ENCODE measurements at regions not wholly inside any gene's neighbourhood (a gene's known extent, or its start where the extent isn't known, plus 50 kb on each side); places are given as distances from the start of the nearest gene placed in this dataset.

DNA sequence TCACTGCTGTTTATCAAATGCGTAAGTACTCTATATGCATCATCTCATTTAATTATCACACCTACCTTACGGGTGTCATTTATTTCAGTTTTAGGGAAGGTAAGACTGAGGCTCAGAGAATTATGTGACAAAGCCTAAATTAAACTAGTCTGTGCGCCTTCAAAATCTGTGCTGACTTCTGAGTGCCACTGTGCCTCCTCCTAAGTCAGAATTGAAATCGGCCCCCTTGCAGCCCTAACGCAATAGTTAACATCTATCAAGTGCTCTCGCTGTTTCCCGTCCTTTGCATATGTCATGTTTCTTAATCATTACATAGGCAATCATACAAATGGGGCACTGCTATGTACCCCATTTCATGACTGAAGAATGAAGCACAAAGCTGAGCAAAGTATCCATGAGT is 79.0 kb upstream of the PDE10A start:
- no peak for DNase-seq

DNA sequence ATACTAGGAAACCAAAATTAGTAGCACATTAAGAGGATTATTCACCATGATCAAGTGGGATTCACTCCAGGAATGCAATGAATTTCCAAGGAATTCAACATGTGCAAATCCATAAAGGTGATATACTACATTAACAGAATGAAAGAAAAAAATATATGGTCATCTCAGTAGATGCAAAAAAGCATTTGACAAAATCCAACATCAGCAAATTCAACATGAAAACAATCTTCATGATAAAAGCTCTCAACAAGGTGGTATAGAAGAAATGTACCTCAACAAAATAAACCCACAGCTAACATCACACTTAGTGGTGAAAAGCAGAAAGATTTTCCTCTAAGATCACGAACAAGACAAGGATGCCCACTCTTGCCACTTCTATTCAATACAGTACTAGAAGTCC is 74.4 kb upstream of the PDE10A start:
- no peak for DNase-seq

DNA sequence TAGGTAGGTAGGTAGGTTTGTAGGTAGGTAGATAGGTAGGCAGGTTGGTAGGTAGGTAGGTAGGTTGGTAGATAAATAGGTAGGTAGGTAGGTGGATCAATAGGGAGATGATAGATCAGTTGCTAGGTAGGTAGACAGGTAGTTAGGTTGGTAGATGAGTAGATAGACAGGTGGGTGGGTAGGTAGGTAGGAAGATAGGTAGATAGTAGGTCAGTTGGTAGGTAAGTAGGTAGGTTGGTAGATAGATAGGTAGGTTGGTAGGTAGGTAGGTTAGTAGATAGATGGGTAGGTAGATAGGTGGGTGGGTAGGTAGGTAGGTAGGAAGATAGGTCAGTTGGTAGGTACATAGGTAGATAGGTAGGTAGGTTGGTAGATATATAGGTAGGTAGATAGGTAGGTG is 72.0 kb upstream of the PDE10A start:
- no peak for DNase-seq

DNA sequence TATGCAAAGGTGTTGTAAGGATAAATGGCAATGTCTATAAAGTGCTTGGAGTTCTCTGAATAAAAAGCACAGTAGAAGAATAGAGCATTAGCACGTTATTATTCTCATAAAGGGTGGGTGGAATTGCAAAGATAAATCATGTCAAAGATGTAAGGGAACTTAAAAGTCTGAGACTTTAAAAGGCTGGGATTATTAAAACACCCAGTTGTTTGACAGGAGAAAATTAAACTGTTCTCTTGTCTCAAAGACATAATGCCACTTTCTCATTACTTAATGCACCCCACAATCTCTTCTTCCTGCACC is 70.4 kb upstream of the PDE10A start:
- no peak for DNase-seq

DNA sequence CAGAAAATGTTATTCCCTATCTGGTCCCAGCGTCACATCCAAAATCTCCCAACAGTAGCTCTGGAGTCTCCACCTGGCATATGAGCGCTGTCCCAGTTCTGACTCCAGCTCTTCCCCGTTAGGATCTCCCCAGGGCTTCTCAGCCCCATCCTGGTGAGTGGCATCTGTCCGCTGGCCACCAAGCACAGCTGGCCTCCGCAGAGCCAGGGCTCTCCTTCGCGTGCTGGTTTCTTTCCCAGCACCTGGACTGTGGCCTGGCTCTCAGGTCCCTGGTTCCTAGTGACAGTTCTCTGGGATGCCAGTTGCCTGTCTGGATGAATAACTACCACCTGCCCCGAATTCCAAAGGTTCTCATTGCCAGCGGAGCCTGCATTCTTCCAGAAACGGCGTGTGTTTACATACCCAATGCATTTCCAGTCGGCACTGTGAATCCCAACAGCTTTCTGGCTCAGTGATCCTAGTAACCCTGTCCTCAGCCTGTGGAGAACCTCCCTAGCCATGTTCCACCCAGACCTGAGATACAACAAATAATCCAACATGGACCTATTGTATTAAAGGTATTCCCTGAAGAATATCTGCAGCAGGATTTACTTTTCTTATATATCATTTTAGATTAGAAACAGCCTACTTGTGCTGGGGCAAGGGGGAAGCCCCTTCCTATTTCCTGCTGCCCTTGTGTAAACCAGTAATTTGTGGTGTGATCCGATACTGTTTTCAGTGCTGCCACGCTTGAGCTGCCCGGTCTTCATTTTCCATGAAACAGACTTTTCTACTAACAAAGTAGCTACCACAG is 69.9 kb upstream of the PDE10A start:
- DNase-seq, result no peak

DNA sequence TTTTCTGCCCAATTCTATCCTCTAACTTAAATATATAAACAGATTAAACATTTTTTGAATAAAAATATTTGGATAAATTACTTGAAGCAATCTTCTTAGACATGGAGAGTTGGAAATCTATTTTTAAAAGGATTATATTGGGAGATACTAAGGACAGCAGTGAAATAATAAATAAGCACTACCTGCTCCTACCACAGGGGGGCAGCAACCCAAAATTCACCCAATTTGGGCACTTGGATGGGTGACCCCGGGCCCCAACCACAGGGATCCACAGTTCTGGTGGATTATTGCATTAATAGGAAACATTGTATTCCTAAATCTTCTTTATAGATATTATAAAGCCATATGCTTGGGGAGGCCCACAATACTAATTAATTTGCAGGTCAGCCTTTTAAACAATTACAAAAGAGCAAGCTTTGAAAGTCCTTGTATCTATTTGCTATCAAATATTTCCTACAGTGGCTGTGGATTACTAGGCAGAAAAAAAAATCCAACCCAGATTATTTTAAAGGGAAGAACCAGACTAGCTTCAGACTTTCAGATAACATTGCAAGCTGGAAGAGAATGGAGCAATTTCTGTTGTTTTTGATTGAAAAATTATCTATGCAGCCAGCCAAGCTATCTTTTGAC is 66.4 kb upstream of the PDE10A start:
- DNase-seq, result no peak

DNA sequence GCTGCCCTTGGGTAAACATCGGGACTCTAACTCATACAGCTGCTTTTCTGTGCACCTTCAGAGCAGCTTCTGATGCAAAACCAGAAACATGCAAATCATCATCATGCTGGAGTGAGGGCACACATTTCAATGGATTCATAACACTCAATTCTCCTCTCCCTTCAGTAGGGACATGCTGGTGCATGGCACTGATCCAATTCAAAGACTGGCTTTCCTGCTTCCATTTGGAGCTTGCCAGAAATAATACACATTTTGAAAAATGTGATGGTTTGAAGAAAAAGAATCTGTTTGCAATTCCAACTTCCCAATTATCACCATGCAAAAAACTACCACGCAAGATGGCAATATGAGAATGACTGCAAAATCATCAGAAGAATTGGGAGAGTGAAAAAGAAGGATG is 65.2 kb upstream of the PDE10A start:
- DNase-seq, result no peak

DNA sequence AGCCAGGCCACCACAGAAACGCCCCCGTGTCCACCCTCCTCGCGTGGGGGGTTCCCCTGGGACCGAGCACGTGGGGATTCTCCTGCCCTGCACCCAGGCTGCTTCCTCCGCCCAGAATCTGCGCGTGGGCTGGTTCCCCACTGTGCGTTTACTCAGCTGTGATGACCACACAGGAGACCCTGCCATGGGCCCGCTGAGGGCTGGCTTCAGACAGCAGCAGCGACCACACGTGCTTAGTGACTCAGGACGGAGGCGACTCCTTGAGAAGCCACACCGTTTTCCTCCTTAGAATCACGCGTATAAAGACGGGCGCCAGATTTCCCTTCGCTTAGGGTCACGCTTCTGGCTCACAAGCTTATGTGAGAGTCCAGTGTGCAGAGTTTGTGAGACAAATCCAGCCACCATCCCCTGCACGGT is 63.9 kb upstream of the PDE10A start:
- no peak for DNase-seq

DNA sequence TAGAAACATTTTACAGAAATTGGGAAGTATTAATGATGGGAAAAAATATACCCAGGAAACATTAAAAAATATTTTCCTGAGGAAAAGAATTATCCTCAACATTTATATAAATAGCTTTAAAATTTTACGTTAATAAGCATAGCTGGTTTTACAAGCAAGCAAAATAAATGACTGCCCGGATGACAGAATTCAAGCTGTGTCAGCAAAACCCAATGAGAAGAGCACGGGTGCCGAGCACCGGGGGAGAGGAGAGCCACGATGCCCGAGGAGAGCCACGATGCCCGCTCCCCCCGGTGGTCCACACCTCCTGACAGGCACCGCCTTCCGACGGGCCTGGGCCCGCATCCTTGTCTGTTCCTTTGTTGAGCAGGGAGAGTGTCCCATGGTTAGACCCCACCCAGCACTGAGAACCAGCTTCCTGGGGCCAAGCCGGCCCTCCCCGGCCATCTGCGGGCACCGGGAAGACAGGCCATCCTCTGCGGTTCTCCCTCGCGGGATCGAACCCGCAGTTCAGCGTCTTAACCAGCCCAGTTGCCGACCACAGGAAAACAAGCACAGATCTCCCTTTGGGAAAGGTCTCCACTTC is 63.3 kb upstream of the PDE10A start:
- DNase-seq, result no peak

DNA sequence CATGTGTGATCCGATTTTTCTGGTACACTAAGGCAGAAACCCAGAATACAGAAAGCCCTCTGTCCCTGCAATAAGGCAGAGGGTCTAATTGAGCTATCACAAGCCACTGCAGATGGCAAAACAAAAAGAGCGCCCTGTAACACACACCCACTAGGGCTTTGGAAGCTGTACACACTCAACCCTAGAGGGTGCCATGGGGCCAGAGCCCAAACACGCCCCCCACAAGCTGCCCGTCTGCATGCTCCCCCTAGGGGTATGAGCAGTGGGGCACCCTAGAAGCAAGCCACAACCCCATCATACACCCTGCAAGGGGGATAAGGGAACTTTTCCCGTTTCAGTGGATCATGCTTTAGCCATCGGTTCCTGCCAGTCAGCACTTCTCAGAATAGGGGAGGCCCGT is 62.2 kb upstream of the PDE10A start:
- DNase-seq, result no peak

DNA sequence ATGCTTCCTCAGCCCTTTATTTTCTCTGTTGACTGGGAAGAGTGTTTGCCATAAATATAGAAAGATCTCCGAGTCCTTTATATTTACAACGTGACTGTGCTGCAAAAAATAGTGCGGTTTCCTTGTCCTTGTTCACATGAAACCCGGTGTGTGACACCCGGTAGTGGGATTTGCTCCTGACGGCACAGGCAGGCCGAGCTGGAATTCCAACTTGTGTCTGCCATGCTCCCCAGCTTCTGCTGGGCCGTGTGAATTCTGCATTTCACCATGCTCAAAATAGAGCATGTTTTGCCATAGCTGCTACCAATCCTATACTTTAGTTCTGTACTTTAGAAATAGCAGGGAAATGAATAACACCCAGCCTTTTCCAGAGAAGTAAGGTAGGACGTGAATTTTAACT is 60.3 kb upstream of the PDE10A start:
- DNase-seq, result no peak

DNA sequence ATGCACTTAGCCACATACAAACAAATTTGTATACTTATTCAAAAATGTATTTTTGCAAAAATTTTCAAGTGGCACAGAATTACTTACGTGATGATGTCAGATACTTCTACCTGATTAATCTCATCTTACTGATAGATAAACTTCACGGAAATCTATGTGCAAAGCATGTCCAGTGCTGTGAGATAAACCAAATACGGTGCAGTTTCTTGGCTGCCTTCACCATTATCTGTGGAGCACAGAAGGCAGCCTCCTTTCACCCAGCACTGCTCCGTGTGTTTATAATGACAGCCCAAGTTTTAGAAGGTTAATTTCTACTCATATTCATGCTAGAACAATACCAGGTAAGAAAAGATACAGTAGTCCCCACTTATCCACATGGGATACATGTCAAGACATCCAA is 59.0 kb upstream of the PDE10A start:
- no peak for DNase-seq

DNA sequence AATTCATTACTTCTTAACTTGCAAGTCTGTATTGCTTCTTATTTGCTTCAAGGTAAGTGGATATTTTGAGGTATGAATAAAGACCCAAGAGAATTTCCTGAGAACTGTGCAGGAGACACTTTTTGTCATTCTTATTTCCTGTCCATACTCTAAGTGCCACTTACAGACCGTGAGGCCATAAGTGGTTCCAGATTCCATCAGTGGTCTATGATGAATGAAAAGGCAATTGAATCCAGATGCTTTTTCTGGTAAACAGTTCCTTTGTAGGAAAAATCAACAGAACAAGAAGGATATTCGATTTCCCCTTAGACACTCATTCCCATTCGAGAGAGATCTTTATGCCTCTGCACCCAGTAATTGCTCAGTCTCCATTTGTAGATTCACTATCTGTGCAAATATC is 58.3 kb upstream of the PDE10A start:
- no peak for DNase-seq

DNA sequence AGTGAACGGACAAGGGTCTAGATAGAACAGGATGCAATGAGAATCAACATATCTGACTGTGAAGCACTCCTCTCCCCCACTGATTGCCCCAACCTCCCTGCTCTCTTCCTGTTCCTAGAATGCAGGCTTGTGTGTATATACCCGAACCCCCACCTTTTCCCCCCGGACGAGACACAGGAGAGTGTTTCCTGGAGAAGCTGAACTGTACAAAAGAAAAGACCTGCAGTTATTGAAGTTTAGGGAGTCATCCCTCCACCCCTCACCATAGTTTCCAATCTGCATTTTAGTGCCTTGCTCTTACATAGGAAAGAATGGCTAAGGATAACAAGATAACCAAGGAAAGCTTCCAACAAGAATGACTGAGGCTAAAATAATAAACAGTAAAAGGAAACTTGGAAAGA is 55.5 kb upstream of the PDE10A start:
- no peak for DNase-seq

DNA sequence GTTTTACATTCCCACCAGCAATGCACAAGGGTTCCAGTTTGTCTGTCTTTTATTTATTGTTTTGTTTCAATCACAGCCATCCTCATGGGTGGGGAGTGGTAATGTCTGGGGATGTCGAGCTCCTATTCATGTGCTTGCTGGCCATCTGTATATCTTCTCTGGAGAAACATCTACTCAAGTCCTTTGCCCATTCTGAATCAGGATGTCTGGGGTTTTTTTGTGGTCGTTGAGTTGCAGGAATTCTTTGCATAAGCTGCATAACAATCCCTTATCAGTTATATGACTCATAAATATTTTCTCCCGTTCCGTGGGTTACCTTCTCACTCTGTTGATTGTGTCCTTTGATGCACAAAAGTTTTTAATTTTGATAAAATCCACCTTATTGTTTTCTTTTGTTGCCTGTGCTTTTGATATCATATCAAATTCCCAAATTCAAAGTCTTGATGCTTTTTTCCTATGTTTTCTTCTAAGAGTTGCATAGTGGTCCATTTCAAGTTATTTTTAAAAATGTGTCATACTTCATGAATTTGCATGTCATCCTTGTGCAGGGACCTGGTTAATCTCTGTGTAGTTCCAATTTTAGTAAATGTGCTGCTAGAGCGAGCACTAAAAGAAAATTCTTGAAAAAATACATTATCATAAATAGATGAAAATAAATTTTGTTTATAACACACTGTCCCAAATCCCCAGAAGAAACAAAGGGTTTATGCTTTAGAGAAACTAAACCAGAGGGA is 54.9 kb upstream of the PDE10A start:
- DNase-seq, result no peak

DNA sequence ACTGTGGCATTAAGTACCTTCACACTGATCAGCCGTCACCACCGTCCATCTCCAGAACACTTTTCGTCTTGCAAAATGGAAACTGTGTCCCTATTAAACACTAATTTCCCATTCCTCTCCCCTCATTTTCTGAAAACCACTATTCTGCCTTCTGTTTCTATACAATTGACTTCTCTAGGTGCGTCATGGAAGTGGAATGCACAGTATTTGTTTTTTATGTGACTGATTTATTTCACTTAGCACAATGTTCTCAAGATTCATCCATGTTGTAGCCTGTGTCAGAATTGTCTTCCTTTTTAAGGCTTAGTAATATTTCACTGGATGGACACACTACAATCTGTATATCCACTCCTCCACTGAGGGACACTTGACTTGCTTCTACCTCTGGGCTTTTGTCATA is 53.8 kb upstream of the PDE10A start:
- no peak for DNase-seq

DNA sequence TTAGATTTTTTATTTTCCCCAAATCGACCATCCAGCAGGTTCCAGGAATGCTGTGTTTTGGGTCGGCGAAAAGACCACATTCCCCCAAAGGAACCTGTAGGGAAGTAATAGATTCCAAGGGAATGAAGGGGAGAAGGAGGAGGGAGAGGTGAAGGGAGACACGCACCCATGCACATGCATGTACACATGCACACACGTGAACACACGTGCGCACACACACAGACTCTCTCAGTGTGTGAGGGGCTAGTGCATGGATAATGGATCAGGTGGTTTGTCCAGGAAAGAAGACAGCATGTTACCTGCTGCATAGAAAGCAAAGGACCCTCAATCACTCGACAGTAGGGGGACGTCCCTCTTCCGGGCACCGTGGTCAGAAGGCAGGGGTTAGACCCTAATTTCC is 52.4 kb upstream of the PDE10A start:
- DNase-seq, result no peak

DNA sequence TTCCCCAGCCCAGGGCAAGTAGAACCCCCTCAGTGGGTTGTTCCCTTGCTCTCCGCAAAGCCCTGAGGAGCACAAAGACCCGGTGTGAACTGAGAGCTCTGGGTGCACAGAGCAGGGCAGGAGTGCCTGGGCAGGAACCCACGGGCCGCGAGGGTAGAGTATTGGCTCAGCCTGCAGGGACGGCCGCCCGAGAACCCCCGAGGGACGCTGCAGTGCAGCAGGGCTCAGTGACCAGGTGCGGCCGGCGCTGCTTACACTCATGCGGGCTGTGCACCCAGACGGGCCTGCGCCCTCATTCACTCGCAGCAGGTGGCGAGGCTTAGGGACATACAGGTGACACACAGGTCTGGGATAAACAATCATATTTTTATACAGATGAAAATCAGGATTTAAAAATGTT is 51.9 kb upstream of the PDE10A start:
- DNase-seq, result no peak

DNA sequence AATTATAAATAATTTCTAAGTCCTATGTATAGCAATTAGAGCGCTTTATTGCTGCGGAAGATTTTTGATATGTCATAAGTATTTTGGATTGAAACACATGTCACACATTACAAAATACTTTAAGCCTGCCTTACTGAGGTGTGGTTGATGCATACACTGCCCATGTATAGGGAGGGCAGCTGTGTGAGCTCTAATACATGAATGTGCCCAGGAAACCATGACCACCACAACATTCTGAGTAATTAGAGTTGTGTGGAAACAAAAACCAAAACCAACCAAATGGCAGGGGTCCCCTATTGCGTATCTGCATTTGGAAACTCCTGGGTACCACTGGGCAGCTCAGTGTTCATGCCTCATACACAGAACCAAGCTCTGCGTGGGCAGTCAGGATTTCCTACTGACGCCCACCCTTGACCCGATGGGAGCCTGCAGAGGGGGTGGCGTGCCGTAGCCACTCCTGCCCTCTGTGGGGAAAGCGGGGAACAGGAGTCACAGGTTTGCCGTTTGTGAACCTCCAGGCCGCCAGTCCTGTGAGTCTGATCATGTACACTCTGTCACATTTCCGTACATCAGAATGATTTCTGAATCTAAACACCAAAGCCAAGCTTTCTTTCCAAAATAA is 50.9 kb upstream of the PDE10A start:
- no peak for DNase-seq

All from right forelimb (tissue), 1 donor.